Caco-2 (cell line): ENCODE measurements at regions not wholly inside any gene's neighbourhood (a gene's known extent, or its start where the extent isn't known, plus 50 kb on each side); places are given as distances from the start of the nearest gene placed in this dataset.

ENCODE experiments used
- BruUV-seq: library from RNA; stranded (reverse); fragments of 400-500 nt; replicated peaks from 2 replicates; lab custom pipeline; 2021; lab: Mats Ljungman, UMichigan
- CTCF ChIA-PET: fragments of 300-600 bp; sonication (Branson Sonifier 250); formaldehyde crosslinking; loops from one replicate; lab custom pipeline; 2022; ENCODE audit warnings: antibody characterized with exemption; lab: Charles Lee
- POLR2A ChIA-PET: fragments of 300-600 bp; sonication (Branson Sonifier 250); formaldehyde crosslinking; loops from one replicate; lab custom pipeline; 2022; ENCODE audit warnings: antibody characterized with exemption; lab: Charles Lee
- DNase-seq, 2 experiments: peaks; one replicate each; pipeline versions ENCODE4 v3.0.0 to v3.0.0-alpha.2; 2020 to 2022
- H3K27me3 ChIP-seq: replicated peaks from 2 replicates; pipeline ENCODE4 v1.6.0; 2011; ENCODE audit warnings: low read length; ENCODE audit not compliant: control insufficient read depth, insufficient read depth
- H3K36me3 ChIP-seq: 2 replicates; pipeline ENCODE4 v1.5.1; 2011; ENCODE audit warnings: low read length; ENCODE audit not compliant: control insufficient read depth, insufficient read depth
- H3K4me1 ChIP-seq: fragments of 250-450 bp; sonication (Bioruptor Pico); 2 replicates; pipeline ENCODE4 v1.5.1; 2020; ENCODE audit warnings: mild to moderate bottlenecking
- H3K4me3 ChIP-seq: 2 replicates; pipeline ENCODE4 v1.5.1; 2011; ENCODE audit warnings: low read depth, mild to moderate bottlenecking, control low read depth, low read length
- H3K9me3 ChIP-seq: fragments of 250-450 bp; sonication (Bioruptor Pico); 2 replicates; pipeline ENCODE4 v1.5.1; 2020; ENCODE audit warnings: mild to moderate bottlenecking, moderate library complexity
- H3K27ac Mint-ChIP-seq: one replicate; pipeline ENCODE4 v1.8.0; 2022; ENCODE audit warnings: mixed read lengths; ENCODE audit not compliant: unreplicated experiment
- H3K27me3 Mint-ChIP-seq: one replicate; pipeline ENCODE4 v1.8.0; 2022; ENCODE audit warnings: mixed read lengths; ENCODE audit not compliant: insufficient read depth, unreplicated experiment
- H3K36me3 Mint-ChIP-seq: one replicate; pipeline ENCODE4 v1.8.0; 2022; ENCODE audit warnings: mild to moderate bottlenecking, mixed read lengths; ENCODE audit not compliant: insufficient read depth, unreplicated experiment
- H3K4me1 Mint-ChIP-seq: one replicate; pipeline ENCODE4 v1.8.0; 2022; ENCODE audit warnings: low read depth, mixed read lengths; ENCODE audit not compliant: unreplicated experiment
- H3K4me3 Mint-ChIP-seq: one replicate; pipeline ENCODE4 v1.8.0; 2022; ENCODE audit warnings: mild to moderate bottlenecking, moderate library complexity, mixed read lengths; ENCODE audit not compliant: unreplicated experiment
- H3K9me3 Mint-ChIP-seq: one replicate; pipeline ENCODE4 v1.8.0; 2022; ENCODE audit warnings: mixed read lengths; ENCODE audit not compliant: unreplicated experiment
- CTCF ChIP-seq, 2 experiments: fragments of 200-600 bp in 1 of 2; IDR thresholded peaks; 1 replicate in 1 of 2; 2 replicates in 1 of 2; pipeline versions ENCODE4 v1.5.1 to v1.8.0; 2011 to 2022; ENCODE audit warnings: antibody characterized with exemption in 1 of 2, control low read depth in 1 of 2, inconsistent platforms in 1 of 2, low read depth in 1 of 2, low read length in 1 of 2, mild to moderate bottlenecking in 1 of 2, moderate library complexity in 1 of 2; ENCODE audit not compliant: insufficient read depth in 1 of 2, severe bottlenecking in 1 of 2, unreplicated experiment in 1 of 2
- intact Hi-C: fragments of 100-400 bp; cut with micrococcal nuclease; formaldehyde crosslinking; loops from one replicate; pipeline ENCODE4 v1.10.0; 2022; ENCODE audit not compliant: unreplicated experiment

GRCh38 chr7:42611961-42612360, 299.9 kb downstream of the C7orf25 start:
- no peak overlapping the region for H3K4me3 Mint-ChIP-seq
- BruUV-seq, result no TSS peak
- no peaks in the 10 kb centered on the region for H3K4me1 ChIP-seq
- no peaks in the 10 kb centered on the region for H3K4me1 Mint-ChIP-seq
- ChIA-PET CTCF (no interaction called here), POLR2A (no interaction called here)
- H3K4me3 ChIP-seq, result no peak overlapping the region
- H3K27ac Mint-ChIP-seq, result no peak overlapping the region
- DNase-seq, result no peak
- no peaks in the 10 kb centered on the region for H3K36me3 ChIP-seq
- no peaks in the 10 kb centered on the region for H3K9me3 Mint-ChIP-seq
- TF ChIP-seq CTCF (IDR thresholded peaks at IDR 0.05; ENCODE audit: insufficient read depth in 1 of 2, low read depth in 1 of 2, low read length in 1 of 2, severe bottlenecking in 1 of 2, unreplicated experiment in 1 of 2), result no peak
- no peaks in the 10 kb centered on the region for H3K27me3 ChIP-seq
- no peaks in the 10 kb centered on the region for H3K36me3 Mint-ChIP-seq
- no peaks in the 10 kb centered on the region for H3K9me3 ChIP-seq
- H3K27me3 Mint-ChIP-seq, result peaks cover 7% of the 10 kb centered on the region
- intact Hi-C loops, result no loop called here

GRCh38 chr7:42611289-42611928, 300.5 kb downstream of the C7orf25 start:
- no peaks in the 10 kb centered on the region for H3K4me1 ChIP-seq
- H3K27ac Mint-ChIP-seq, result no peak overlapping the region
- intact Hi-C loops, result no loop called here
- H3K4me3 ChIP-seq, result no peak overlapping the region
- no peak for DNase-seq
- POLR2A ChIA-PET, result no interaction called here
- H3K4me1 Mint-ChIP-seq, result no peaks in the 10 kb centered on the region
- no peaks in the 10 kb centered on the region for H3K9me3 ChIP-seq
- H3K36me3 Mint-ChIP-seq, result no peaks in the 10 kb centered on the region
- no peak for TF ChIP-seq CTCF (IDR thresholded peaks at IDR 0.05; ENCODE audit: insufficient read depth in 1 of 2, low read depth in 1 of 2, low read length in 1 of 2, severe bottlenecking in 1 of 2, unreplicated experiment in 1 of 2)
- peaks cover 7% of the 10 kb centered on the region for H3K27me3 Mint-ChIP-seq
- CTCF ChIA-PET, result no interaction called here
- no peaks in the 10 kb centered on the region for H3K36me3 ChIP-seq
- H3K9me3 Mint-ChIP-seq, result no peaks in the 10 kb centered on the region
- no TSS peak for BruUV-seq
- H3K27me3 ChIP-seq, result no peaks in the 10 kb centered on the region; the same call in 1 of the 2 replicates
- H3K4me3 Mint-ChIP-seq, result no peak overlapping the region

- H3K4me1 Mint-ChIP-seq, result no peaks in the 10 kb centered on the region
- H3K4me1 ChIP-seq, result no peaks in the 10 kb centered on the region
- H3K9me3 ChIP-seq, result no peaks in the 10 kb centered on the region
- no peak overlapping the region for H3K27ac Mint-ChIP-seq
- no peaks in the 10 kb centered on the region for H3K36me3 Mint-ChIP-seq
- intact Hi-C loops, result no loop called here
- H3K9me3 Mint-ChIP-seq, result no peaks in the 10 kb centered on the region
- H3K4me3 Mint-ChIP-seq, result no peak overlapping the region
- no TSS peak for BruUV-seq
- H3K36me3 ChIP-seq, result no peaks in the 10 kb centered on the region
- CTCF ChIA-PET, result no interaction called here
- no peak overlapping the region for H3K4me3 ChIP-seq
- H3K27me3 ChIP-seq, result no peaks in the 10 kb centered on the region; the same call in 1 of the 2 replicates
- POLR2A ChIA-PET, result no interaction called here
- H3K27me3 Mint-ChIP-seq, result peaks cover 4% of the 10 kb centered on the region
- no peak for DNase-seq
- TF ChIP-seq CTCF (IDR thresholded peaks at IDR 0.05; ENCODE audit: insufficient read depth in 1 of 2, low read depth in 1 of 2, low read length in 1 of 2, severe bottlenecking in 1 of 2, unreplicated experiment in 1 of 2), result no peak
These were observed 305.5 kb downstream of the C7orf25 start for GRCh38 chr7:42606193-42606905.
